Esophagus muscularis mucosa (tissue), 4 donors: ENCODE measurements at regions not wholly inside any gene's neighbourhood (a gene's known extent, or its start where the extent isn't known, plus 50 kb on each side); places are given as distances from the start of the nearest gene placed in this dataset.

Experiments
- DNase-seq: peaks from one replicate; pipeline ENCODE4 v3.0.0-alpha.2; 2017; ENCODE audit errors: extremely low spot score
- H3K27ac ChIP-seq, 4 donors: fragments of 200-600 bp; sonication (generic); replicated peaks in 1 of 4; 1 replicate in 3 of 4; 2 replicates in 1 of 4; pipeline ENCODE4 v1.5.1; 2016 to 2019; ENCODE audit warnings: mild to moderate bottlenecking in 1 of 4
- H3K27me3 ChIP-seq, 4 donors: fragments of 200-600 bp; sonication (generic); one replicate each; pipeline versions ENCODE4 v1.5.1 to v1.6.0; 2016 to 2019
- H3K36me3 ChIP-seq, 4 donors: fragments of 200-600 bp; sonication (generic); one replicate each; pipeline ENCODE4 v1.5.1; 2016 to 2019
- H3K4me1 ChIP-seq, 4 donors: fragments of 200-600 bp; sonication (generic); one replicate each; pipeline ENCODE4 v1.5.1; 2016 to 2019
- H3K4me3 ChIP-seq, 4 donors: fragments of 200-600 bp; sonication (generic); 1 replicate in 2 of 4; 2 replicates in 2 of 4; pipeline ENCODE4 v1.5.1; 2016 to 2019; ENCODE audit warnings: mild to moderate bottlenecking in 4 of 4, moderate library complexity in 1 of 4
- H3K9me3 ChIP-seq, 4 donors: fragments of 200-600 bp; sonication (generic); 1 replicate in 3 of 4; 2 replicates in 1 of 4; pipeline ENCODE4 v1.5.1; 2016 to 2019
- CTCF ChIP-seq, 3 experiments: fragments of 200-600 bp in 2 of 3; fragments of 450-650 bp in 1 of 3; sonication (generic) in 2 of 3; IDR thresholded peaks; one replicate each; pipeline ENCODE4 v1.5.1; 2017 to 2019; ENCODE audit warnings: antibody characterized with exemption in 3 of 3, mild to moderate bottlenecking in 2 of 3, moderate library complexity in 1 of 3
- EP300 ChIP-seq: sonication (generic); formaldehyde crosslinking; IDR thresholded peaks from one replicate; pipeline ENCODE4 v1.6.1; 2017; ENCODE audit warnings: antibody characterized with exemption
- POLR2A ChIP-seq: fragments of 450-650 bp; IDR thresholded peaks from one replicate; pipeline ENCODE4 v1.6.1; 2017; ENCODE audit warnings: antibody characterized with exemption, moderate library complexity, mild to moderate bottlenecking, low read depth
- POLR2AphosphoS5 ChIP-seq, 2 donors: sonication (generic); formaldehyde crosslinking; IDR thresholded peaks; one replicate each; pipeline ENCODE4 v1.6.1; 2017; ENCODE audit warnings: antibody characterized with exemption in 2 of 2
- WGBS: methylation state at CpG from one replicate; pipeline ENCODE4 v1.1.5; 2018; 5-methylcytosine and 5-hydroxymethylcytosine counted together
- intact Hi-C: fragments of 100-400 bp; cut with DNase I; formaldehyde crosslinking; loops from one replicate; pipeline ENCODE4 v1.15.1; 2023

GRCh38 chr9:694403-695154, 146.9 kb upstream of the DMRT1 start:
- DNase-seq: no peak
- Histone ChIP-seq H3K36me3 (peaks cover 0 to 13% (median 0%) of the 10 kb centered on the region in 4 donors), H3K27me3 (no peaks in the 10 kb centered on the region), H3K4me3 (peak overlapping the region; percentile 39 to 64 (median 47)), H3K9me3 (no peaks in the 10 kb centered on the region), H3K4me1 (peaks cover 61 to 94% (median 83%) of the 10 kb centered on the region in 4 donors), H3K27ac (peak overlapping the region; percentile 88 to 89 (median 89))
- intact Hi-C loops: loop anchor here (5.0 kb wide), 1 partner anchor 43 kb away; no protein-coding TSS in a partner anchor
- WGBS: 18% methylated on average over 8 of the region's 8 CpGs
- TF ChIP-seq EP300 (peak; percentile 30), POLR2A (no peak), POLR2AphosphoS5 (IDR thresholded peaks at IDR 0.05) (peak; percentile 60 to 87), CTCF (IDR thresholded peaks at IDR 0.05) (no peak)

GRCh38 chr9:695252-695651, 146.2 kb upstream of the DMRT1 start:
- WGBS: 44% methylated on average over 4 of the region's 4 CpGs
- Histone ChIP-seq H3K27ac (peak overlapping the region; percentile 88 to 89 (median 89)), H3K36me3 (peaks cover 0 to 15% (median 0%) of the 10 kb centered on the region in 4 donors), H3K27me3 (no peaks in the 10 kb centered on the region), H3K4me3 (peak overlapping the region; percentile 39 to 64 (median 47)), H3K4me1 (peaks cover 59 to 99% (median 88%) of the 10 kb centered on the region in 4 donors), H3K9me3 (no peaks in the 10 kb centered on the region)
- no peak for DNase-seq
- intact Hi-C loops: loop anchor here (5.0 kb wide), 1 partner anchor 42 kb away; no protein-coding TSS in a partner anchor
- TF ChIP-seq EP300: no peak

- DNase-seq: no peak
- 30% methylated on average over 9 of the region's 9 CpGs for WGBS
- no peaks in the 10 kb centered on the region for H3K9me3 ChIP-seq
- intact Hi-C loops: loop anchor here (5.0 kb wide), 1 partner anchor 41 kb away; no protein-coding TSS in a partner anchor
- H3K36me3 ChIP-seq: peaks cover 0 to 19% (median 0%) of the 10 kb centered on the region in 4 donors
- H3K4me1 ChIP-seq: peaks cover 51 to 98% (median 89%) of the 10 kb centered on the region in 4 donors
- no peaks in the 10 kb centered on the region for H3K27me3 ChIP-seq
- peak overlapping the region; percentile 1 to 64 (median 47) for H3K4me3 ChIP-seq
- TF ChIP-seq EP300: no peak
- TF ChIP-seq POLR2A: no peak
- TF ChIP-seq CTCF (IDR thresholded peaks at IDR 0.05): peak in 2 of 3 experiments; percentile 18 to 36
- peak; percentile 70 to 74 for TF ChIP-seq POLR2AphosphoS5 (IDR thresholded peaks at IDR 0.05)
- peak overlapping the region; percentile 88 to 89 (median 89) for H3K27ac ChIP-seq
Measured at GRCh38 chr9:696332-697323, 144.9 kb upstream of the DMRT1 start.

- Histone ChIP-seq H3K4me3 (peak overlapping the region in 1 of 4 donors; percentile 8), H3K4me1 (peaks cover 42 to 95% (median 83%) of the 10 kb centered on the region in 4 donors)
- 71% methylated on average over 5 of the region's 5 CpGs for WGBS
Measured at GRCh38 chr9:698276-698675, 143.2 kb upstream of the DMRT1 start.

More at GRCh38 chr9:698276-698675, 143.2 kb upstream of the DMRT1 start:
- Histone ChIP-seq H3K27me3 (no peaks in the 10 kb centered on the region), H3K36me3 (peaks cover 0 to 28% (median 0%) of the 10 kb centered on the region in 4 donors), H3K27ac (peak overlapping the region; percentile 88 to 89 (median 89)), H3K9me3 (no peaks in the 10 kb centered on the region)
- intact Hi-C loops: loop anchor here (5.0 kb wide), 1 partner anchor 39 kb away; no protein-coding TSS in a partner anchor
- DNase-seq: no peak
- TF ChIP-seq EP300: no peak
- TF ChIP-seq POLR2A: no peak
- no peak for TF ChIP-seq POLR2AphosphoS5 (IDR thresholded peaks at IDR 0.05)
- TF ChIP-seq CTCF (IDR thresholded peaks at IDR 0.05): no peak
